ENCODE measurements at regions not wholly inside any gene's neighbourhood (a gene's known extent, or its start where the extent isn't known, plus 50 kb on each side); places are given as distances from the start of the nearest gene placed in this dataset.

DNA sequence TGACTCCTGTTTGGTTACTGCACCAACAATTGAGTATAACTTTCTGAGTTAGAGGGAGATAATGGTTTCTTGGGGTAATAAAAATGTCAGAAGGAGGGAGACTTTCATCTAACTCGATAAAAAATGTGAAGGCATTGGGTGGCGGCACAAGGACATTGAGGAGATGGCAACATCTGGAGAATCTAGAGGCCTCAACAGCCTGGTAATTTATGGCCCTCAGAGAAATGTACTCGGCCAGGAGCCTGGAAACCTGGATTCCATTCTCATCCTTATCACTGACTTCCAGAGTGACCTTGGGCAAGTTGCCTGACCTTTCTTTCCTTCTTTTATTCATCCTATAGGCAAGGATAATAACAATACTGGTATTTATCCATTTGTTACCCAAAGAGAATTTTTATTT is 173.5 kb upstream of the MEX3C start:
- no peak for DNase-seq (ENCODE audit: low spot score)
- Histone ChIP-seq H3K27ac (no peak overlapping the region), H3K4me3 (no peak overlapping the region)
- TF ChIP-seq, protein P1, sequence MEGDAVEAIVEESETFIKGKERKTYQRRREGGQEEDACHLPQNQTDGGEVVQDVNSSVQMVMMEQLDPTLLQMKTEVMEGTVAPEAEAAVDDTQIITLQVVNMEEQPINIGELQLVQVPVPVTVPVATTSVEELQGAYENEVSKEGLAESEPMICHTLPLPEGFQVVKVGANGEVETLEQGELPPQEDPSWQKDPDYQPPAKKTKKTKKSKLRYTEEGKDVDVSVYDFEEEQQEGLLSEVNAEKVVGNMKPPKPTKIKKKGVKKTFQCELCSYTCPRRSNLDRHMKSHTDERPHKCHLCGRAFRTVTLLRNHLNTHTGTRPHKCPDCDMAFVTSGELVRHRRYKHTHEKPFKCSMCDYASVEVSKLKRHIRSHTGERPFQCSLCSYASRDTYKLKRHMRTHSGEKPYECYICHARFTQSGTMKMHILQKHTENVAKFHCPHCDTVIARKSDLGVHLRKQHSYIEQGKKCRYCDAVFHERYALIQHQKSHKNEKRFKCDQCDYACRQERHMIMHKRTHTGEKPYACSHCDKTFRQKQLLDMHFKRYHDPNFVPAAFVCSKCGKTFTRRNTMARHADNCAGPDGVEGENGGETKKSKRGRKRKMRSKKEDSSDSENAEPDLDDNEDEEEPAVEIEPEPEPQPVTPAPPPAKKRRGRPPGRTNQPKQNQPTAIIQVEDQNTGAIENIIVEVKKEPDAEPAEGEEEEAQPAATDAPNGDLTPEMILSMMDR (IDR thresholded peaks at IDR 0.05), result no peak

DNA sequence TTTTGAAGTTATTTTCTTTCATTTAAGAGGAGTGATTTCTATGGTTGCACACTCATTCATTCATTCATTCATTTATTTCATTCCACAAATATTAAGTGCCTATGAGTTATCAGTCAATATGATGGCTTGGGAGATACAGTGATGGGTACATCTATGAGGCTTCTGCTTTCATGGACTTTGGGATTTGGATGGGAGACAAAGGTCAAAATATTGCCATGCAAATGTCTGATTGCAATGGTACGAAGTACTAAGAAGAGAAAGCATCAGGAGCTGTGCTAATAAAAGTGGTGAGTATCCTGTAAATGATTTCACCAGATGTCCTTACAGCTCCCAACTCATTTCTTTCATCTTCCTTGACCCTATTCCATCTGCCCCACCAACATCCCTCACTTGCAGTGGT is 174.4 kb upstream of the MEX3C start:
- no peak for DNase-seq (ENCODE audit: low spot score)
- Histone ChIP-seq H3K4me3 (no peak overlapping the region), H3K27ac (no peak overlapping the region)
- TF ChIP-seq, protein P1 (IDR thresholded peaks at IDR 0.05), result no peak

DNA sequence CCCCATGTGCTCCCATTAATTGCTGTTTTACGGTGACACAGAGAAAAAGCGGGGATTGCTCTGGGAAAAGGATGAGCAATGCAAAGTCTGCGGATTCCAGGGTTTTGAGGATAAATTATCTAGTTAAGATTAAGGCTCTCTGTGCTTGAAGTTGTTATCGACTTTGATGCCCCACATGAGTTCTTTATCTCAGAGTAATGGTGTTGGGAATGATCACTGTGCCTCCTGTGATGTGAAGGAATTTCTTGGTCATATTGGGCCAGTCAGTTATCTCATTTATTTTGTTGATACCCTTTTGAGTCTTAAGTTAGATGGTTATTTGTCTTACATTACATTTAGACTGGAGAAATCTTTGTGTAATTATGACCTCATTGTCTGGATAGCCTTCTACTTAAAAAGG is 184.6 kb upstream of the MEX3C start:
- Histone ChIP-seq H3K27ac (no peak overlapping the region), H3K4me3 (no peak overlapping the region)
- DNase-seq (ENCODE audit: low spot score), result no peak
- TF ChIP-seq, protein P1 (IDR thresholded peaks at IDR 0.05), result no peak

DNA sequence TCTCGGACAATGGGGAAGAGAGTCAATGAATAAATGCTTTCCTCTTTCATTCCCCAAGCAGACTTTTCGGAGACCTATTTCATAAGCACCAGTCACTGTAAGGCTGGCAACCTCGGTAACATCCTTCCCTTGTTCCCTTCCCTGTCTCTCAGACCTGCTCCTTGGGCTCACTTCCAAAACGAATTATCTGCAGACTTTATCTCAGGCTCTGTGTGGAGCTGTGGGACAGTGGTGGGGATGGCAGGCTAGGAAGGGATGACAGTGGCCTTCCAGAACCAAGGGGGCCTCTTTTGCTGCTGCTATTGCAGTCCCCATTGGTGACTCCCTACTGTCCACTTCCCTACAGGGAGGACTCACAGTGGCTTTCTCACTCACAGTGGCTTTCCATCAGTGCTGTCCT is 185.6 kb upstream of the MEX3C start:
- no peak overlapping the region for H3K27ac ChIP-seq
- TF ChIP-seq, protein P1 (IDR thresholded peaks at IDR 0.05), result no peak
- DNase-seq (ENCODE audit: low spot score), result no peak
- H3K4me3 ChIP-seq, result no peak overlapping the region

DNA sequence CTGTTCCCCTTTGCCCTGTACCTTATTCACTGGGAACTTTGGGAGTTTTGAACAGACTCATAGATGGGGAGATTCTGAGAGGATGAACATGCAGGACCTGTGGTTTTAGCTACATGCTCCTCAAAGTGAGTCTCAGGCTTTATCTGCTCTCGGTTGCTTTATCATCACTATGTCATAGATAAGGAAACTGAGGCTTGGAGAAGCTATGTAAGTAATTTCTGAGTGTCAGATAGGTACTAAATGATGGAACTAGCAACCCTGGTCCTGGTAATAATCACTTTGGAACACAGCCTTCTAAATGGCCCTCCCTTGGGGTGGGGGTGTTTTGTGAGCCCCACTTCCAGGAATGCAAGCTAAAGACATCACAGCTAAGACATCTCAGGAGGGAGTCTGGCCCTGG is 186.2 kb upstream of the MEX3C start:
- Histone ChIP-seq H3K4me3 (no peak overlapping the region), H3K27ac (no peak overlapping the region)
- TF ChIP-seq, protein P1 (IDR thresholded peaks at IDR 0.05), result no peak
- DNase-seq (ENCODE audit: low spot score), result no peak

DNA sequence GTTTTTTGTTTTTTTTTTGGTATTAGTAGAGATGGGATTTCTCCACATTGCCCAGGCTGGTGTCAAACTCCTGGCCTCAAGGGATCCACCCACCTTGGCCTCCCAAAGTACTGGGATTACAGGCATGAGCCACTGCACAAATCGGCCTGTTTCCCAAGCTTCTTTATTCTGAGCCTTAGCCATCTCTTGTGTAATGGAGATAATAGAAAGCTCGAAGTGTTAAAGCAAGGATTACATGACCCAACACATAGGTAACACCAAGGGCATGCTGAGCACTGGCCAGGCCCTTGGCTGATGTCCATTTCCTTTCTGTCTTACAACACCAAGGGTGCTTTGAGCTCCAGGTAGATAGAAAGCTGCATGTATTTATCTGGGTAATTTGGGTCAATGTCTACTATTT is 187.8 kb upstream of the MEX3C start:
- DNase-seq (ENCODE audit: low spot score), result no peak
- H3K4me3 ChIP-seq, result no peak overlapping the region
- H3K27ac ChIP-seq, result no peak overlapping the region
- TF ChIP-seq, protein P1 (IDR thresholded peaks at IDR 0.05), result no peak

DNA sequence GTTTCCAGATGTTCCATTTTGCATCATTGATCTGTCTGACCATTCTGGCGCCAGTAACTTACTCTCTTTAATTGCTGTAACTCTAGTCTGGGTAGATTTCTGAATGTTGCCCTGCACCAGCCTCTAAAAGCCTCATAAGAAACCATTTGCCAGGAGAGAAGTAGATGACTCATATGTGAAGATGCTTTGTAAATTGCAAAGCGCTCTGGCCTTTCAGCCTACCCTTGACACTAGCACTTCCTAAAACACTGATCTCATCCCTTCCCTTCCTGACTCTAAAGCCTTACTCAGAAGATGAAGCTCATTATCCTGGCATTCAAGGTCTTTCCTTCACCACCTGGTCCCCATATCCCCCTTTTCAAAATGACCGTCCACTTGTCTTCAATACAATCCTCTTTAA is 193.2 kb upstream of the MEX3C start:
- H3K4me3 ChIP-seq, result no peak overlapping the region
- DNase-seq (ENCODE audit: low spot score), result no peak
- TF ChIP-seq, protein P1 (IDR thresholded peaks at IDR 0.05), result no peak
- no peak overlapping the region for H3K27ac ChIP-seq

Data from coronary artery (tissue), 2 donors.